Midbrain (tissue), 1 donor: ENCODE measurements at regions not wholly inside any gene's neighbourhood (a gene's known extent, or its start where the extent isn't known, plus 50 kb on each side); places are given as distances from the start of the nearest gene placed in this dataset.
"Not testable (repeated sequence)": the region's sequence is repeated elsewhere in the genome, so short reads cannot be mapped to it uniquely, and the experiment has no call there.

Source experiments
- DNase-seq: peaks from one replicate; lab custom pipeline; 2025; lab: John Stamatoyannopoulos, UW

- DNase-seq = no peak
Observed at GRCh38 chrX:1140236-1140681, 72.2 kb downstream of the CRLF2 start.

DNA sequence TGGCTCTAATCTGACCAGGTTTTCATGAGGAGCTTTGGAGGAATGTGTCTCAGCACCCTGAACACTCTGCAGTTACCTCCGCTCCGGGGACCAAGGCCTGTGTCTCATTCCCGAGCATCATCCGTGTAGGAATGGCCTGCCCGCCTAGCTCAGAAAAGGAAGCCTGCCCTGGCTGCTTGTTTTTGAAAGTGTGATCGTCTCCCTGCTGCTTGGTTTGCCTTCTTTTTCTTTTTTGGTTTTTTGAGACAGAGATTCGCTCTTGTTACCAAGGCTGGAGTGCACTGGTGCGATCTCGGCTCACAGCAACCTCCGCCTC lies 73.3 kb downstream of the CRLF2 start:
- DNase-seq = no peak

GRCh38 chrX:1138476-1139184 lies 73.8 kb downstream of the CRLF2 start:
- no peak for DNase-seq

GRCh38 chrX:1137531-1137930 lies 74.9 kb downstream of the CRLF2 start:
- DNase-seq = no peak

GRCh38 chrX:1136582-1136981 lies 75.9 kb downstream of the CRLF2 start:
- DNase-seq = not testable (repeated sequence)

DNA sequence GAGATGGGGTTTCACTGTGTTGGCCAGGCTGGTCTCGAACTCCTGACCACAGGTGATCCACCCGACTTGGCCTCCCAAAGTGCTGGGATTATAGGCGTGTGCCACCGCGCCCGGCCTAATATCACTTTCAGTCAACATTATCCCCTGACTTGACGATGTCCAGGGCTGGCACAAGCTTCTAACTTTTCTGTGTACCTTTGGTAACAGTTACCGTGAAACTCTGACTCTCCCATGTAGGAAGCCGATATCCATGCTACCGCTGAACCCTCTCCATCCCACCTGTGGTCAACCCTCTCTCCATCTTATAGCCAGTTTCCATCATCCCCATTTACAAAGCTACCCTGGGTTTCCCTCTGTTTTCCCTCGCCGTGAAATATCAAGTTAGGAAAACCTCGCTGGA lies 77.5 kb downstream of the CRLF2 start:
- DNase-seq = no peak

DNA sequence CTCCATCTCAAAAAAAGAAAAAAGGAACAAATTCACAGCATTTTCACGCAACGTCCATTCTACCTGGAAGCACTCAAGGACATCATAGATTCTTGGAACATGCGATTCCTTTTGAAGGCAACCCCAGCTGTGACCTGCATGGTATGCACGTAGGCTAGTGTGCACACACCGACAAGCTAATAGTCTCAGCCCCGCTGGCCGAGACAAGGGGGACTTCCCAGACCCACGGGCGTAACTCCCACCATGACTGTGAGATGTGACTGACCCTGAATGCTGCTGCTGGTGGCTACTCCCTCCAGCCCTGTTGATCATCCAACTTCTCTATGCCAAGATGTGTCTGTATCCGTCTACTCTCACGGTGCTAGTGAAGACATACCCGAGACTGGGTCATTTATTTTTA lies 78.3 kb downstream of the CRLF2 start:
- DNase-seq = no peak

DNA sequence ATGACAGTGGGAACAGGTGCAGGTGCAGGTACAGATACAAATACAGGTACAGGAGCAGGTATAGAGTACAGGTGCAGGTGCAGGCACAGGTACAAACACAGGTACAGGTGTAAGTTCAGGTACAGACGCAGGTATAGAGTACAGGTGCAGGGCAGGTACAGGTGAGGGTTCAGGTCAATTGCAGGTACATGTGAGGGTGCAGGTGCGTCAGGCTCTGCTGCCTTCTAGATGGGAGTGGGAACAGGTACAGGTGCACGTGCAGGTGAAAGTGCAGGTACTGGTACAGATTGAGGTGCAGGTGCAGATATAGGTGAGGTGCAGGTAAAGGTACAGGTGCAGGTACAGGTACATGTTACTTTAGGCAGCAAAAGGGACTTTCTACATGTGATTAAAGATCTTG lies 85.7 kb downstream of the CRLF2 start:
- DNase-seq = no peak

DNA sequence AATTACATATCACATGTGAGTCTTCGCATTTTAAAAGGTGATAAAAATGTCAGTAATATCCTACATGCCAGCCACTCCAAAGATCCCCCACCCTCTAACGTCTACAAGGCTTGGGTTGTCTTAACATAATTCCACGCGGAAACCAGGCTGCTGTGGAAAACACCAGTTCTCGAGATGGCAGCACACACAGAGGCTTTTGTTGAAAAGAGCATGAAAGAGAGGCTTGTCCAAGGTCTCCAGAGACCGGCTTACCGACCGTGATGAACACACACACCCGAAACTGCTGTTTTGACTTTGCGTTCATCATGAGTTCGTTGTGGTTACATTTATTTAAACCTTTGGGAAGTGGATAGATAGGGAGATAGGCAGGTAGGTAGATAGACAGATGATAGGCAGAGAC lies 87.9 kb downstream of the CRLF2 start:
- no peak for DNase-seq

GRCh38 chrX:1122851-1123250 lies 89.6 kb downstream of the CRLF2 start:
- DNase-seq = not testable (repeated sequence)

DNA sequence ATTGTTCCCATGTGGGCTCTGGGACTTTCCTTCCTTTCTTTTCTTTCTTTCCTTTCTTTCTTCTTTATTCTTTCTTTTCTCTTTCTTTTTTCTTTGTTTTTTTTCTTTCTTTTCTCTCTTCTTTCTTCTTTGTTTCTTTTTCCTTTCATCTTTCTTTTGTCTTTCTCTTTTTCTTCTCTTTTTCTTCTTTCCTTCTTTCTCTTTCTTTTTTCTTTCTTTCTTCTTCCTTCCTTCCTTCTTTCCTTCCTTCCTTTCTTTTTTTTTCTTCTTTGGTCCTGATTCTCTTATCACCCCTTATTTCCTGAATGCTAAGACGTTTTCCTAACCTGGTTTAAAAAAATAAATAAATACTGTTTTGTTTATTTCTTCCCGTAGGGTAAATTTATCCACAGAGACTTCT lies 93.2 kb downstream of the CRLF2 start:
- no peak for DNase-seq

DNA sequence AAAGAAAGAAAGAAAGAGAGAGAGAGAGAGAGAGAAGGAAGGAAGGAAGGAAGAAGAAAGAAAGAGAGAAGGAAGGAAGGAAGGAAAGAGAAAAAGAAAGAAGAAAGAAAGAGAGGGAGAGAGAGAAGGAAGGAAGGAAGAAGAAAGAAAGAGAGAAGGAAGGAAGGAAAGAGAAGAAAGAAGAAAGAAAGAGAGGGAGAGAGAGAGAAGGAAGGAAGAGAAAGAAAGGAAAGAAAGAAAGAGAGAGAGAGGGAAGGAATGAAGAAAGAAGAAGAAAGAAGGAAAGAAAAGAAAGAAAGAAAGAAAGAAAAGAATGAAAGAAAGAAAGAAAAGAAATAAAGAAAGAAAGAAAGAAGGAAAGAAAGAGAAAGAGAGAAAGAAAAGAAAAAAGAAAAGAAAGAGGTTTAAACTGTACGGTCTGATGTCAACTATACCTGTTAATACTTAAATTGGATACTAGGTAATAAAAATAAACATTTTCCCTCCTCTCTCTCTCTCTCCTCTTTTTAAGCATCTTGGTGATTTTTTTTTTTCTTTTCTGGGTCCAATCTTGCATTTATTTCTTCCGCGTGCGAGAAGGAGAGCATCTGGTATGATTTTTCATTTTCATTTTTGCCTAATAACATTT lies 93.8 kb downstream of the CRLF2 start:
- DNase-seq = no peak

DNA sequence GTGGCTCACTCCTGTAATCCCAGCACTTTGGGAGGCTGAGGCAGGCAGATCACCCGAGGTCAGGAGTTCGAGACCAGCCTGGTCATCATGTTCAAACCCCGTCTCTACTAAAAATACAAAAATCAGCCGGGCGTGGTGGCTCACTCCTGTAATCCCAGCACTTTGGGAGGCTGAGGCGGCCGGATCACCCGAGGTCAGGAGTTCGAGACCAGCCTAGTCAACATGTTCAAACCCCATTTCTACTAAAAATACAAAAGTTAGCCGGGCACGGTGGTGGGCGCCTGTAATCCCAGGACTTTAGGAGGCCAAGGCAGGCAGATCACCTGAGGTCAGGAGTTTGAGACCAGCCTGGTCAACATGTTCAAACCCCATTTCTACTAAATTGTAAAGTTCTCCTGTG lies 97.0 kb downstream of the CRLF2 start:
- DNase-seq = not testable (repeated sequence)

DNA sequence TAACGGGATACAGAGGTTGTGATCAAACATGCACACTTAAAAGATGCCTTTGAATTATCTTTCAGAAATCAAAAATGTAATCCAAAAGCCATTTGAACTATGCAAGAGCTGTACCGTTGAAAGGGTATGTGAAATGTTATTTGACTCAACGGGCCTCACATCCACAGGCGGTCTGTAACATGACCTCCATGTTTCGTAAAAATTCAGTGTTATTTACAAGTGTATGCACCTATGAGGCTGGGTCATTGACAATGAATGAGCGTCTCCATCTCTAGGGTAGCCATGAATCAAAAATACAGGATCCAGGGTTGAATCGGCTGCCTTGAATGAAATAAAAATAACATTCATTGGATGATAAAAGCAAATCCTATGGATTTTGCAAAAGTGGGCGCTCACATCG lies 100.1 kb downstream of the CRLF2 start:
- no peak for DNase-seq

DNA sequence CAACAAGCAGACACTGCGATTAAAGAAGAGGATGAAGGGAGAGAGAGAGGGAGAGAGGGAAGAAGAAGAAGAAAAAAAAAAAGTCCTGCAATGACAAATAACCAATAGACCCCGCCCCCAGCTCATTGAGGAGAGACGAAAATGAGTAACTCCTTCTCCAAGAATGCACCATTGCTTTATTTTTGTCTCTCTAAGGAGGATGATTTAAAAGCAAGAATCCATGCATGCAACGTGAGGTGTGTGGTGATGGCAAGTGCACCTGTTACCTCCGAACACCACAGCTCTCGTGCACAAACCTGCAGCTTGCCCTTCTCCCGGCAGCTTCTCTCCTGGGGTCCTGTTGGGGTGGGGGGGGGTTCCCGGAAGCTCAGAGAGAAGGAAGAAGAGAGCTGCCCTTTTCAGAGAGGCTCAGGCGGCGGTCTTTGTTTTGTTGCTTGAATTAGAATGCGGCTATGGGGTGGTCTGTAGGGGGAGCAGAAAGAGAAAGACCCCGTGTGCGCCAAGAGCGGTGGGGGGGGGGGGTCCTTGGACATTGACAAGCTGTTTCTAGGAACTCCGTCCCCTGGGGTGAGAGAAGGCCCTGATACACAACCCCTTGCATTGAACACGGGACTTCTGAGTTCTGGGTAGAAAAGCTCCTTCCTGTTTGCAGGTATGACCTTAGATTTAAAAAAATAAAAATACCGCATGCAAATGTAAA lies 100.7 kb downstream of the CRLF2 start:
- no peak for DNase-seq

DNA sequence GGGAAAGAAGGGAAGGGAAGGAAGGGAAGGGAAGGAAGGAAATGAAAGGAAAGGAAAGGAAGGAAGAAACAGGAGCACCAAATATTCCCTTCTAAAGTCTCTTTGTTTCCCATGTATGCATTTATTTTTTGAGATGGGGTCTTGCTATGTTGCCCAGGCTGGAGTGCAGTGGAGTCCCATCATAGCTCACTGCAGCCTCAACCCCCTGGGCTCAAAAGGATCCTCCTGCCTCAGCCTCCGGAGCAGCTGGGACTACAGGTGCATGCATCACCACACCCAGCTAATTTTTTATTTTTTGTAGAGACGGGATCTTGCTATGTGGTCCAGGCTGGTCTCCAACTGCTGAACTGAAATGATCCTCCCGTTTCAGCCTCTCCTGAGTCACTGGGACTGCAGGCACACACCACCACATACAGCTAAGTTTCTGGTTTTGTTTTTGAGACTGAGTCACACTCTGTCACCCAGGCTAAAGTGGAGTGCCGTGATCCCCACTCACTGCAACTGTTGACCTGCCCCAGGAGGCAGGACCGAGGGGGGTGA lies 102.8 kb downstream of the CRLF2 start:
- DNase-seq = no peak

- no peak for DNase-seq
Observed at GRCh38 chrX:1108501-1109445, 103.7 kb downstream of the CRLF2 start.

GRCh38 chrX:1106478-1107210 lies 105.8 kb downstream of the CRLF2 start:
- no peak for DNase-seq

DNA sequence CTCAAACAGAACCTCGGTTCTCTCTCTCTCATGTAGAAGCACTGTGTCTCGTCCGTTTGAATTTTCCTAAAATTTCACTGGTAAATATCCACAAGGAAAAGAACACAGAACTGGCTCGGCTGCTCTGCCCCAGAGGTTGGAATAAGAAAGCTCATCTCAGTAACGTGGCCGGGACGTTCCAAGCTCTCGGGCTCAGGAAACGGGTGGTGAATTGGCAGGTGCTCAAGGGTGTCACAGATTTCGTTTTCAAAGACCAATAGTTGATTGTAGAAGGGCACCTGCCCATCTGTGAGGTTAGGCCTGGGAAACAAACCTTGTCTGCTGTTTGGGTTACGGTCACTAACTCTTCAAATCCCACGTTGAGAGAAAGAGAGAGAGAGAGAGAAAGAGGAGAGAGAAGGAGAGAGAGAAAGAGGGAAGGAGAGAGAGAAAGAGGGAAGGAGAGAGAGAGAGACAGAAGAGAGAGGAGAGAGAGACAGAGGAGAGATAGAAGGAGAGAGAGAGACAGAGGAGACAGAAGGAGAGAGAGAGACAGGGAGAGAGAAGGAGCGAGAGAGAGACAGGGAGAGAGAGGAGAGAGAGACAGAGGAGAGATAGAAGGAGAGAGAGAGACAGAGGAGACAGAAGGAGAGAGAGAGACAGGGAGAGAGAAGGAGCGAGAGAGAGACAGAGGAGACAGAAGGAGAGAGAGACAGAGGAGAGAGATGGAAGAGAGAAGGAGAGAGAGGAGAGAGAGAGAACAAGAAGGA lies 106.6 kb downstream of the CRLF2 start:
- no peak for DNase-seq

- DNase-seq = not testable (repeated sequence)
Observed at GRCh38 chrX:1105031-1105430, 107.4 kb downstream of the CRLF2 start.

- DNase-seq = no peak
Observed at GRCh38 chrX:1103360-1103759, 109.1 kb downstream of the CRLF2 start.
